Naive thymus-derived CD8-positive, alpha-beta T cell (primary cell): ENCODE measurements at regions not wholly inside any gene's neighbourhood (a gene's known extent, or its start where the extent isn't known, plus 50 kb on each side); places are given as distances from the start of the nearest gene placed in this dataset.

ENCODE experiments used
- ATAC-seq, 2 donors: fragments of 150-1000 bp; cut with Tn5 transposase in 1 of 2; sonication (Bioruptor Pico), chemical (Tn5 transposase) in 1 of 2; 1 replicate in 1 of 2; 2 replicates in 1 of 2; pipeline ENCODE4 v1.10.0; 2021; ENCODE audit warnings: mild to moderate bottlenecking in 2 of 2, moderate library complexity in 2 of 2
- POLR2A ChIA-PET: fragments of 350-600 bp; sonication (Branson Sonifier 250); formaldehyde crosslinking; loops from one replicate; lab custom pipeline; 2021; ENCODE audit warnings: antibody characterized with exemption; lab: Charles Lee
- DNase-seq, 10 donors: peaks; one replicate each; pipeline versions ENCODE4 v3.0.0 to v3.0.0-alpha.2; 2020 to 2022
- H3K27ac Mint-ChIP-seq, 10 donors: one replicate each; pipeline ENCODE4 v1.8.0; 2020 to 2022; ENCODE audit warnings: mild to moderate bottlenecking in 10 of 10, mixed read lengths in 10 of 10, moderate library complexity in 4 of 10, inconsistent platforms in 1 of 10
- H3K27me3 Mint-ChIP-seq, 5 donors: one replicate each; pipeline ENCODE4 v1.8.0; 2021 to 2022; ENCODE audit warnings: mixed read lengths in 5 of 5
- H3K36me3 Mint-ChIP-seq, 3 donors: one replicate each; pipeline ENCODE4 v1.8.0; 2020 to 2022; ENCODE audit warnings: mixed read lengths in 3 of 3, mild to moderate bottlenecking in 2 of 3, inconsistent platforms in 1 of 3
- H3K4me1 Mint-ChIP-seq, 4 donors: one replicate each; pipeline ENCODE4 v1.8.0; 2021 to 2022; ENCODE audit warnings: mixed read lengths in 4 of 4
- H3K4me3 Mint-ChIP-seq, 10 donors: one replicate each; pipeline ENCODE4 v1.8.0; 2020 to 2022; ENCODE audit warnings: mild to moderate bottlenecking in 10 of 10, mixed read lengths in 10 of 10, moderate library complexity in 6 of 10, inconsistent platforms in 1 of 10
- H3K9me3 Mint-ChIP-seq, 9 donors: one replicate each; pipeline ENCODE4 v1.8.0; 2020 to 2022; ENCODE audit warnings: mixed read lengths in 9 of 9, mild to moderate bottlenecking in 3 of 9, inconsistent platforms in 1 of 9, moderate library complexity in 1 of 9

DNA sequence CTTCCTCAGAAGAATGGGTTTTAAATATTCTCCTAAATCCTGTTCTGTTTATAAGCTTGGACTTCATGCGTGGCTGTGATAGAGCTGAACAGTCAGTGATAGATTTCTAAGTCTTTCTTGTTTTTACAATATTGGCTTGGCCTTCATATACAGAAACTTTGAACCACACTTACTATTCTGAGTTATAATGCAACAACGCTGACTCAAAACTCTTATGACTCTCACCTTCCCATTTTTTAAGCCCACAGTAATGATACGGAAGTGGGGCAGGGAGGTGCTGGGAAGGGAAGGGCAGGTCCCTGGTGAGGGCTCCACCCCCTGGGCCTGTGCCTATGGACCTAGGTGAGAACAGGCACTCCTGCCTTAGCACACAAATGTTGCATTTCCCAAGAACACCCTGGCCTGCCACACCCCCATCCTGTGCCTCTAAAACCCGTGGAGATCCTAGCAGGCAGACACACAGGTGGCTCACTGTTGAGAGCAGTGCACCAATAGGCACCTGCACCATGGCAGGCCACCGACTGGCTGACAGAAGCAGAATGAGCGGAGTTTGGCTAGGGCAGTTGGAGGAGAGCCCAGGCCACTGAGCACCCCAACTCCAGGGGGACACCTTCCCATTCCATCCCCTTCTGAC lies 376.7 kb downstream of the GABRG2 start:
- no peaks in the 10 kb centered on the region for H3K4me1 Mint-ChIP-seq
- H3K9me3 Mint-ChIP-seq, result peaks cover 0 to 9% (median 0%) of the 10 kb centered on the region in 9 donors
- DNase-seq, result no peak
- H3K27ac Mint-ChIP-seq, result no peak overlapping the region
- no peak for ATAC-seq
- no peaks in the 10 kb centered on the region for H3K27me3 Mint-ChIP-seq
- no peak overlapping the region for H3K4me3 Mint-ChIP-seq
- no peaks in the 10 kb centered on the region for H3K36me3 Mint-ChIP-seq
- POLR2A ChIA-PET, result no interaction called here

DNA sequence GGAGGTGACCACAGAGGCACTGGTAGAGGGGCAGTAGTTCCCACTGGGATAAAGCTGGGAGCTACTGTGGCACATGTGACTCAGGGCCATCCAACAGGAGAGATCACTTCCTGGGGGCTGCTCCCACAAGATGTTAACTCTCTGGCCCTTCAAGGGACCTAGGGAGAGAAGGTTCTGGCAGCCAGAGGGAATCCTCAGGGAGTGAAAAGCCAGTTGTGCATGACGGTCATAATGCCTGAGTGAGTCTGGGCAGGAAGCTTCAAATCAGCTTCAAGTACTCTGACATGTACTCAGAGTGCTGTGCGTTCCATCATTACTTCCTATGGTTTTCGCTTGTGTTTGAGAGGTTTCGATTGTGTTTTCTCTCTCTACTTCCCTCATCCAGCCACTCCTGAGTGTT lies 388.5 kb downstream of the GABRG2 start:
- Mint-ChIP-seq H3K9me3 (peaks cover 17 to 52% (median 25%) of the 10 kb centered on the region in 9 donors), H3K4me3 (no peak overlapping the region), H3K27ac (no peak overlapping the region), H3K27me3 (no peaks in the 10 kb centered on the region), H3K36me3 (peaks cover 0 to 21% (median 0%) of the 10 kb centered on the region in 3 donors), H3K4me1 (no peaks in the 10 kb centered on the region)
- DNase-seq, result no peak
- no peak for ATAC-seq
- POLR2A ChIA-PET, result no interaction called here

DNA sequence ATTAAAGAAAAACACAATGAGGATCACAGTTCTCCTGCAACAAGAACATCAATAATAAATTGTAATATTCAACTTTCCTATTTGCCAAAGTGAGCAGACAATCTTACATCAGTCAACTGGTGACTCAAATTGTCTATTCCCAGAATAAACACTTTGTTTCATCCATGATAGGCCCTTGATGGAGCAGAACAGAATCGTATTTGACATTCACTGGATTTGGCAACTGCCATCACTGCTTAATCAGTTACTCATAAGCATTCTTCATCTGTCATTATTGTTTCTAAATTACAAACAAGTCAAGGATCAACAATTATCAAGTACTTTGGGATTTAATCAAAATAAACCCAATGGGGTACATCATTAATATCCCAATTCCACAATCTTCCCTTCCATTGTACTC lies 398.4 kb downstream of the GABRG2 start:
- ATAC-seq, result no peak
- no peaks in the 10 kb centered on the region for H3K27me3 Mint-ChIP-seq
- H3K9me3 Mint-ChIP-seq, result peaks cover 0 to 16% (median 7%) of the 10 kb centered on the region in 9 donors
- no peaks in the 10 kb centered on the region for H3K4me1 Mint-ChIP-seq
- no peak overlapping the region for H3K27ac Mint-ChIP-seq
- DNase-seq, result no peak
- no peaks in the 10 kb centered on the region for H3K36me3 Mint-ChIP-seq
- POLR2A ChIA-PET, result no interaction called here
- no peak overlapping the region for H3K4me3 Mint-ChIP-seq

DNA sequence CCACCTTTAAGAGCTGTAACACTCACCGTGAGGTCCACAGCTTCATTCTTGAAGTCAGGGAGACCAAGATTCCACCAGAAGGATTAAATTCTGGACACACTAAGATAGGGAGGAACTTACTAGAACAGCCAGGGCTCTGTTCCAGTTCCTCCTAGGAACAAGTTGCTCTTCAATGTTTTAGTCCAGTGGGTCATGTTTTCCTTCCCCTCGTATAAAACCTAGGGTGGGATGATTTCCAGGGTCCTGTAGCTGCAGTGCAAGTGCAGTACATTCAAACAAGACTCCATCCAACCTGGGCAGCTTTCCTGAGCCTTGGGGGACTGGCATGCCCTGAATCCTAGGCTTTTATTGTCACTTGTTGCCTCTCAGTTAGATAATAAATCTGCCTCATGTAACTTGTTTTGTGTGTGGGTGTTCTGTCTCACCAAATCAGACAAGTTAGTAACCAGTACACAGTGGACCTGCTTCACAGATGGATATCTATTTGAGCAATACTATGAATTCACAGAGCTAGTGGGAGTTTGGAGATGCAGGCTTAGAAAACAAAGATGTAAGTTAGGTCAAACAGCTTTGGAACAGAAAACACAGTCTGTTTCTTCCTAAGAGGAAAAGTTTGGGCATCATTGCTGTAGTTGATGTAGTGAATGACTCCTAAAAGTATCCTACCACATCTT lies 405.6 kb downstream of the GABRG2 start:
- POLR2A ChIA-PET, result no interaction called here
- DNase-seq, result no peak
- ATAC-seq, result no peak
- Mint-ChIP-seq H3K36me3 (no peaks in the 10 kb centered on the region), H3K27ac (no peak overlapping the region), H3K9me3 (peaks cover 0 to 10% (median 4%) of the 10 kb centered on the region in 9 donors), H3K4me1 (no peaks in the 10 kb centered on the region), H3K4me3 (no peak overlapping the region), H3K27me3 (no peaks in the 10 kb centered on the region)

DNA sequence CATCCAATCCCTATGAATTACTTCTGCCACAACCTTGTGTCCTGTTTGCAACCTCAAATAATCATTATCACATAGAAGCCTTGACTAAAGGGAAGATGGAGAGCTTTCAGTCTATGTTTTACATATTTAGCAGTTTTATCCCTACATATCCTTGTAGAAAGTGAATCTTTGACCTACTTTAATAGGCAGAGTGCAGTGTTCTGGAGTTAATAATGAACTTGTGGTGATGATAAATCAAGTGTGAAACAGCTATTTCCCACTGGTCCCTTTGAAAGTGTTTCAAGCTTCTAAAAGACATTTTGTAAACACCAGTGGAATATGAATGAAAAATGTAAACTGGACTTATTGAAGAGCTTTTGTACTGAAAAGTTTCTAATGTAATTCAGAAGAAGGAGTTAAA lies 406.7 kb downstream of the GABRG2 start:
- Mint-ChIP-seq H3K4me3 (no peak overlapping the region), H3K9me3 (peaks cover 0 to 8% (median 2%) of the 10 kb centered on the region in 9 donors), H3K36me3 (no peaks in the 10 kb centered on the region), H3K4me1 (no peaks in the 10 kb centered on the region), H3K27me3 (no peaks in the 10 kb centered on the region), H3K27ac (no peak overlapping the region)
- ATAC-seq (no peak), DNase-seq (no peak)
- POLR2A ChIA-PET, result no interaction called here

DNA sequence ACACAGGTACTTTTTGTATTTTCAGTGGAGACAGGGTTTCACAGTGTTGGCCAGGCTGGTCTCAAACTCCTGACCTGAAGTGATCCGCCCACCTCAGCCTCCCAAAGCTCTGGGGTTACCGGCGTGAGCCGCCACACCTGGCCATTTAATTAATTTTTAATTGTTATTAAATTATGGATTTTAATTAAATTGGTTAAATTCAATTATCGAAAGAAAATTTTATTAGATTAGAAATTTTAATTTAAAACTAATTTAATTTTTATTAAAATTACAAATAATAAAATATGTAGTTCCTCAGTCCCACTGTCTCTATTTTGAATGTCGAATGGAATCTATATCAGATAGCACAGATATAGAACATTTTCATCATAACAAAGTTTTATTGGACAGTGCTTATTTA lies 416.5 kb downstream of the GABRG2 start:
- Mint-ChIP-seq H3K4me1 (no peaks in the 10 kb centered on the region), H3K4me3 (no peak overlapping the region), H3K27ac (no peak overlapping the region), H3K36me3 (no peaks in the 10 kb centered on the region), H3K9me3 (peaks cover 0 to 21% (median 5%) of the 10 kb centered on the region in 9 donors), H3K27me3 (no peaks in the 10 kb centered on the region)
- no peak for DNase-seq
- no peak for ATAC-seq
- POLR2A ChIA-PET, result no interaction called here

DNA sequence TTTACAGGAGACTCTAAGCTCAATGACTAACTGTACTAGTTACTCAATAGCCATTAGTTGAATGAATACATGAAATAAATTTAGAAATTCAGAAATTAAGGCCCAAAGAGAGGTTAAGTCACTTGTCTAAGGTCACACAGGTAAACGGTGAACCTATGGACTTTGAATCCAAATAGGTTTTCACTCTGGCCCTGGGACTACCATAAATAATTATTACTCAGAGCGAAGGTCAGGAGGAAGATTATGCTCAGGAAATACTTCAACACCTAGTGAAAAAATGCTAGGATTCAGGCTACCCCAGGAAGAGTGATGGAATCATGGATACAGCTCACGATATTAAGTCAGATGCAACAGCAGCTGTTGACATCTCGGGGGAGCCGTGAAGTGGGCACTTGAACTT lies 417.4 kb downstream of the GABRG2 start:
- Mint-ChIP-seq H3K4me1 (no peaks in the 10 kb centered on the region), H3K36me3 (no peaks in the 10 kb centered on the region), H3K27me3 (no peaks in the 10 kb centered on the region), H3K27ac (no peak overlapping the region), H3K9me3 (peaks cover 0 to 23% (median 5%) of the 10 kb centered on the region in 9 donors), H3K4me3 (no peak overlapping the region)
- ATAC-seq, result no peak
- DNase-seq, result no peak
- POLR2A ChIA-PET, result no interaction called here

DNA sequence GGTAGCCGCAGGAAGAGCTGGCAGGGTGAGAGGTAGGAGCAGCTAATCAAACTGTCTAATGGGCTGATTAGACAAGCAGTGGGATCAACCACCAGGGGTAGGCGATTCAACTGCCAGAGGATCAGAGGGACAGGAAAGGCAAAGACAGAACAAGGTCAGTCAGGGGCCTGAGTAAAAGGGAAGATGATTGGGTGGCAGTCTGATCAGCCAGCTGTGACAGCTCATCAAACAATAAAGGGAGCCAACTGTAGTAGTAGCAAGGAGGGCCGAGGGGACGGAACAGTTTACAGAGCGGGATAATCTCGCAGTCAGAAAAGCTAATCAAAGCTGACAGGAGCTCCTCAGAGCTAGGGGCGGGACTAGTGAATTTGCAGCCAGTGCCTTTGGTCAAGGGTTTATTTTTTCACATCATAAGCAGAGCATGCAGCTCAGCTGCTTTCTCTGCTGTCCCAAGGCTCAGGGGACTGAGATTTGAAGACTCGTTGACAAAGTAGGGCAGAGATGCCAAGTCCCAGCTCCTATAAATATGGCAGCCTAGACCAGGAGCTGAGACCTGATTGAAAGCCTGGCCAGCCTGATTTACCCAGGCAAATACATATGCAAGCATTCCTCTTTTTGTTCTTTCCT lies 418.2 kb downstream of the GABRG2 start:
- no peak for DNase-seq
- no peaks in the 10 kb centered on the region for H3K27me3 Mint-ChIP-seq
- no peak overlapping the region for H3K4me3 Mint-ChIP-seq
- no peak overlapping the region for H3K27ac Mint-ChIP-seq
- peaks cover 0 to 22% (median 5%) of the 10 kb centered on the region in 9 donors for H3K9me3 Mint-ChIP-seq
- POLR2A ChIA-PET, result no interaction called here
- no peaks in the 10 kb centered on the region for H3K4me1 Mint-ChIP-seq
- ATAC-seq, result no peak
- H3K36me3 Mint-ChIP-seq, result no peaks in the 10 kb centered on the region

DNA sequence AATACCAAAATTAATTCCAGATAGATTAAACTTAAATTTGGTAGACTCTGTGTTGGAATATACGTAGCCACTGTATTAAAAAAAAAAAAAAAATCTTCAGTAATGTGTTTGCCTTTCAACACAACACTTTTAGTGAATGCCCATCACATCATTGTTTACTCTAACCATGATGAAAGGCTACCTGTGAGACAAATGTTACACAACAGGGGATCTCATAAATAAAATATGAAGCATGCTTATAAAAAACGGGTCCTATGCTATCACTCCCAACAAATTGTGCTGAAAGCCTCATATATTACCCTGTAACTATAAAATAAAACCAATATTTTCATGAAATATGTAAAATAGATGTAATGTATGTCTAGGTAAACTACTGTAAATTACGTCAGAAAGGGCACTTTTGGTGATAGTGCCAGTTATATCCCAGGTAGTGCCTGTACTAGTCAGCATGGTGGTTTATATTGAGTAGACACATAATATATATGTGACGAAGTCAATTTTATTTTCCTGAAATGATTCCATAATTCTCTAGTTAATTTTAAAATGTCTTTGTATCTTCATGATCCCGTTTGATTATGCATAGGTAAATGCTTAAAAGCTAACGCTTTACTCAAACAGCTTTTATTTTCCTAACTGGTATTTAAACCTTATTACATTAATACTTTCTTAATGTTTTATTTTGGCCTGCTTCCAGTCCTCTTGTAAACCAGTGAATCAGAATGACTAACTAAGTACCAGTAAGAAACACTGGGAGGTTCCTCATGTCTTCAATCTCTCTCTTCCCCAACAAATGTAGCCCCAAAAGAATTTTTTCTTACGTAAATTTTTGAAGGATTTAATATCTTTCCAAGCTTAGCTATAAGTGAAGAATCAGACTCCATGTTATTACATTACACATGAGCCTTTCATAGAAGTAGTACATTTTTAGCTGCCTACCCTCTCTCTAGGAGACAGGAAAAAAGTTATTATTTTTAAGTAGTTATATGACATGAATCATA lies 420.3 kb downstream of the GABRG2 start:
- peaks cover 0 to 25% (median 4%) of the 10 kb centered on the region in 9 donors for H3K9me3 Mint-ChIP-seq
- ATAC-seq, result no peak
- H3K36me3 Mint-ChIP-seq, result no peaks in the 10 kb centered on the region
- no peak for DNase-seq
- H3K4me3 Mint-ChIP-seq, result no peak overlapping the region
- no peaks in the 10 kb centered on the region for H3K4me1 Mint-ChIP-seq
- no peak overlapping the region for H3K27ac Mint-ChIP-seq
- POLR2A ChIA-PET, result no interaction called here
- H3K27me3 Mint-ChIP-seq, result no peaks in the 10 kb centered on the region

DNA sequence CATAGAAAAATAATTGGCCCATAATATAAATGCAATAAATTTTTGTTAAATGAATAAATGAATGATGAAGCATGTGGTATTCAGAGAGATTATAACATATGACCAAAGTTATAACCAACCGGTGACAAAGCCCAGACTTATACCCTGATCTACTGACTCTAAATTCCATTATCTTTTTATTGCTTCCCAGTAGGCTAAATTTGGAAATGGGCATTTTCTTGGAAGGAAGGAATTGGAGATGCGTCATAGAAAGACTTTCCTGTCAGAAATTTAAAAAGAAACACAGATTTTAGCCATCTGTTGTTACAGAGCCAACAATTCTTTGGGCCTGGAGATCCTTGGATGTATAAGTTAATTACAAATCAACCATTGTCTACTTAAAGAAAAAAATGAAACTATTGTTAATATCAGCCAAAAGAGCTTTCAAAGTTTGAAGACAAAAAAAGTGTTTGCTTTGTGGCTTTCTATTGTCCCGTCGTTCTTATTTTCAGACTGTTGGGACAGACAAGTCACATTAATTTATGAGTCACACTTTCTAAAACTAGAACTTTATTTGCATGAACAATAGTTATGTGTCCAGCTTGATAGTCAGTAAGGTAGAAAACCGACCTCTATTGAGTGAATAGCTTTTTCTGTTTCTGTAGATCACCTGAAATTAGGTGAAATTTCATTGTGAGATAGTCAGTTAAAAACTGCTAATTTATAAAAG lies 428.7 kb downstream of the GABRG2 start:
- no peaks in the 10 kb centered on the region for H3K27me3 Mint-ChIP-seq

DNA sequence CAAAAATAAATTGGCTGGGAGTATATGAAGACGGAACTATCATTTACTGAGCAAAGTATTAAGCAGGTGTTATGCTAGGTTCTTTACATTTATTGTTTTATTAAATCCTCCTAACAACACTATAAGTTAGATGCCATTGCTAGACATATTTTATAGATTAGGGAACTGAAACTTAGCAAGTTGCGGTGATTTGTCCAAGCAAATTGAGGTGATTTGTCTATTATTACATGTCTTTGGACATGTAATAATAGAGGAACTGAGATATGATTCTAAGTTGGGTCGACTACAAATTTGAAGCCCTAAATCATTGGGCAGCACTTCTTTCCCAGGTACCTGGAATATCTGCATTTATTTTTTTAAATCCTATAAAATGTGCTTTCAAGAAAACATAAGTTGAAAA lies 429.9 kb downstream of the GABRG2 start:
- Mint-ChIP-seq H3K9me3 (peaks cover 0 to 23% (median 6%) of the 10 kb centered on the region in 9 donors), H3K27ac (no peak overlapping the region), H3K27me3 (no peaks in the 10 kb centered on the region), H3K4me1 (peaks cover 0 to 1% (median 0%) of the 10 kb centered on the region in 4 donors), H3K36me3 (peaks cover 0 to 4% (median 0%) of the 10 kb centered on the region in 3 donors), H3K4me3 (no peak overlapping the region)
- DNase-seq (no peak), ATAC-seq (no peak)
- POLR2A ChIA-PET, result no interaction called here

More for the DNA sequence above, 428.7 kb downstream of the GABRG2 start:
- H3K9me3 Mint-ChIP-seq, result peaks cover 0 to 19% (median 6%) of the 10 kb centered on the region in 9 donors
- ATAC-seq (no peak), DNase-seq (no peak)
- no peak overlapping the region for H3K4me3 Mint-ChIP-seq
- H3K27ac Mint-ChIP-seq, result no peak overlapping the region
- peaks cover 0 to 4% (median 0%) of the 10 kb centered on the region in 3 donors for H3K36me3 Mint-ChIP-seq
- H3K4me1 Mint-ChIP-seq, result peaks cover 0 to 1% (median 0%) of the 10 kb centered on the region in 4 donors
- POLR2A ChIA-PET, result no interaction called here

DNA sequence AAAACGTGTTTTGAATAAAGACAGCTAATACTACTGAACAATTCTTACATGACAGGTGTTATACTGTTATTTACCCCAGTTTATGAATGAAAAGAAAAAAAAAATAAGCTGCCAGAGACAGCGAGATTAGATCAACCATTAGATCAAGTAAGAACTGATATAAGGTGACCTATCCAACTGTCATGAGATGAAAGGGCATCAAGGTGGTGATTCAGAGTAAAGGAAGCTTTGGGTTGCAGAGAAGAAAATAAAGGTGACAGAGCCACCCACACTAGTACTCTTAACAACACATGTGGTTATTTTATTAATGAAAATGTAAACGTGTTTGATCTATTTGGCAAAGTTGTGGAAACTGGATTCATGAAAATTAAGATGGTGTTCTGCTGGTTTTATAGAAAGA lies 435.2 kb downstream of the GABRG2 start:
- H3K27ac Mint-ChIP-seq, result no peak overlapping the region
- no peak overlapping the region for H3K4me3 Mint-ChIP-seq
- peaks cover 0 to 18% (median 6%) of the 10 kb centered on the region in 9 donors for H3K9me3 Mint-ChIP-seq
- H3K27me3 Mint-ChIP-seq, result no peaks in the 10 kb centered on the region
- H3K36me3 Mint-ChIP-seq, result peaks cover 0 to 4% (median 0%) of the 10 kb centered on the region in 3 donors
- POLR2A ChIA-PET, result no interaction called here
- ATAC-seq (no peak), DNase-seq (no peak)
- H3K4me1 Mint-ChIP-seq, result no peaks in the 10 kb centered on the region
